ENCODE measurements at regions not wholly inside any gene's neighbourhood (a gene's known extent, or its start where the extent isn't known, plus 50 kb on each side); places are given as distances from the start of the nearest gene placed in this dataset. TPM values are rescaled to one million over a fixed set of nuclear protein-coding genes. Genes with fewer than 3 reads are reported as not detected.
"Not testable (repeated sequence)": the region's sequence is repeated elsewhere in the genome, so short reads cannot be mapped to it uniquely, and the experiment has no call there.

DNA sequence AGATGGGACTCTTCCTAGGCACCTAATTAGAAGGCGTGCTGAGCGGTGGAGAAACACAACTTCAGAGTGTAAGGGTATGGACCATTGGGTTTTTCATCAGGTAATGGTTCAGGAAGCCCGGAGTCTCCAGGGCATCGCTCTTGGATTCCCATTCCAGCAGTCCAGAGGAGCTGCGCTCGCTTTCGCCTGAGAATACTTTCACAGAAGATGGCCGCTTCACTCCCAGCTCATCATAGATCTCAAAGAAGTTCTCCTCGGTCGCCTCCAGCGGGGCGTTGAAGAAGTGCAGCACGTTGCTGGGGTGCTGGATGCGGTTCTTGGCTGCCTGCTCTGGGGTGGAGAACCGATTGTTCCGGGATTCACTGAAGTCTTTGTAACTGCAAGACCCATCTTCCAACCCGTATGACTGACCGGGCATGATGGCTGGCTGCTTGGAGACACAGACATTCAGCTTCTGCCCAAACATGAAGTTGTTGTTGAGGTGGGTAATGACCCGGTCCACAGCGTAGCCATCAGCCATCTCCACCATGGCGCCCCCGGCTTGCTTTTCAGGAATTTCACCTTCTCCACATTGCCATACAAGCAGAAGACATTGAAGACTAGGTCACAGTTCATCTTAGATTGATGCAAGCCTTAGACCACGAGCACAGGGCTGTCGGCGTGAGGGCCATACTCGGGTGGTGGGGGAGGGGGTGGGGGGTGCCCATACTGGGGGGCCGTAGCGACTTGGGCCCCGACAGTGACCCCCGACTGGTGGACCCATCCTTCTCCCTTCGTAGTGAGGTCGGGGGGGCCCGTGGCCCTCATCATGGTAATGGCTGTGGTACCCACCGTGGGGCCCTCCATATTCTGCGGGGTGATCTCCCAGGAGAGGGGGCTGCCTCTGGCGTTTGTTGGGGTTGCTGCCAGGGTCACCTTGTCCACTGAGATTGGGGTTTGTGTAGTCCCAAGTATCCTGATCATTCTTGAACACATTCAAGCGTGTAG lies 51.7 kb upstream of the GOLGA8A start:
- H2AFZ ChIP-seq, result peak overlapping the region; percentile 81
- intact Hi-C loops (cut with micrococcal nuclease; ENCODE audit: unreplicated experiment); H3K4me1 ChIP-seq (replicated peaks; ENCODE audit: insufficient read depth); H3K36me3 ChIP-seq (ENCODE audit: low read depth); H3K27ac ChIP-seq; H3K79me2 ChIP-seq (ENCODE audit: low read depth); H3K9me2 ChIP-seq (ENCODE audit: insufficient read depth); H4K20me1 ChIP-seq (ENCODE audit: insufficient read depth); POLR2A ChIA-PET (ENCODE audit: unreplicated experiment); H3K27me3 ChIP-seq (ENCODE audit: insufficient read depth, low read depth); H3F3A ChIP-seq (ENCODE audit: insufficient read depth, low read depth); CTCF ChIA-PET; H3K9me3 ChIP-seq (ENCODE audit: insufficient read depth, low read depth); BruUV-seq (replicated peaks): not testable (repeated sequence)
- peak overlapping the region; percentile 55; the same call in 1 of the 2 replicates for H3K4me3 ChIP-seq
- peak; percentile 24 to 49 for DNase-seq
- H3K4me2 ChIP-seq, result peak overlapping the region; percentile 72
- TF ChIP-seq, protein P1, sequence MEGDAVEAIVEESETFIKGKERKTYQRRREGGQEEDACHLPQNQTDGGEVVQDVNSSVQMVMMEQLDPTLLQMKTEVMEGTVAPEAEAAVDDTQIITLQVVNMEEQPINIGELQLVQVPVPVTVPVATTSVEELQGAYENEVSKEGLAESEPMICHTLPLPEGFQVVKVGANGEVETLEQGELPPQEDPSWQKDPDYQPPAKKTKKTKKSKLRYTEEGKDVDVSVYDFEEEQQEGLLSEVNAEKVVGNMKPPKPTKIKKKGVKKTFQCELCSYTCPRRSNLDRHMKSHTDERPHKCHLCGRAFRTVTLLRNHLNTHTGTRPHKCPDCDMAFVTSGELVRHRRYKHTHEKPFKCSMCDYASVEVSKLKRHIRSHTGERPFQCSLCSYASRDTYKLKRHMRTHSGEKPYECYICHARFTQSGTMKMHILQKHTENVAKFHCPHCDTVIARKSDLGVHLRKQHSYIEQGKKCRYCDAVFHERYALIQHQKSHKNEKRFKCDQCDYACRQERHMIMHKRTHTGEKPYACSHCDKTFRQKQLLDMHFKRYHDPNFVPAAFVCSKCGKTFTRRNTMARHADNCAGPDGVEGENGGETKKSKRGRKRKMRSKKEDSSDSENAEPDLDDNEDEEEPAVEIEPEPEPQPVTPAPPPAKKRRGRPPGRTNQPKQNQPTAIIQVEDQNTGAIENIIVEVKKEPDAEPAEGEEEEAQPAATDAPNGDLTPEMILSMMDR (conservative IDR thresholded peaks at IDR 0.05), result peak; percentile 58; the same call in 1 of the 2 replicates

Small RNA genes in the stretch of these regions (microRNA-seq; reads per million reads assigned to microRNA genes)
- gene MIR1233-2 (ENCODE audit: borderline number of aligned reads, borderline replicate concordance), result not detected
